Omental fat pad (tissue), 3 donors: ENCODE measurements at regions not wholly inside any gene's neighbourhood (a gene's known extent, or its start where the extent isn't known, plus 50 kb on each side); places are given as distances from the start of the nearest gene placed in this dataset.
"Not testable (repeated sequence)": the region's sequence is repeated elsewhere in the genome, so short reads cannot be mapped to it uniquely, and the experiment has no call there.

ENCODE experiments used
- ATAC-seq: fragments of 150-250 bp; one replicate; pipeline ENCODE4 v1.9.1; 2016; ENCODE audit warnings: mild to moderate bottlenecking, moderate library complexity; ENCODE audit not compliant: low FRiP score
- DNase-seq: peaks from one replicate; pipeline ENCODE4 v3.0.0-alpha.2; 2019; ENCODE audit warnings: low spot score
- CTCF ChIP-seq, 3 donors: fragments of 450-650 bp; IDR thresholded peaks; one replicate each; pipeline ENCODE4 v1.5.1; 2016 to 2017; ENCODE audit warnings: antibody characterized with exemption in 3 of 3, mild to moderate bottlenecking in 3 of 3, moderate library complexity in 2 of 3

GRCh38 chr12:78290606-78291345 lies 460.1 kb downstream of the NAV3 start:
- DNase-seq (no peak), ATAC-seq (no peak)
- TF ChIP-seq CTCF (IDR thresholded peaks at IDR 0.05): no peak

GRCh38 chr12:78293059-78293686 lies 462.5 kb downstream of the NAV3 start:
- no peak for TF ChIP-seq CTCF (IDR thresholded peaks at IDR 0.05)
- no peak for ATAC-seq
- no peak for DNase-seq

GRCh38 chr12:78301282-78301681 lies 470.6 kb downstream of the NAV3 start:
- DNase-seq, ATAC-seq: not testable (repeated sequence)

- ATAC-seq: no peak
- TF ChIP-seq CTCF (IDR thresholded peaks at IDR 0.05): no peak
- DNase-seq: no peak
Observed at GRCh38 chr12:78305808-78306207, 475.1 kb downstream of the NAV3 start.

GRCh38 chr12:78306236-78306635 lies 475.5 kb downstream of the NAV3 start:
- ATAC-seq (no peak), DNase-seq (no peak)
- TF ChIP-seq CTCF (IDR thresholded peaks at IDR 0.05): no peak

GRCh38 chr12:78308701-78309100 lies 478.0 kb downstream of the NAV3 start:
- ATAC-seq: no peak
- no peak for TF ChIP-seq CTCF (IDR thresholded peaks at IDR 0.05)
- no peak for DNase-seq

GRCh38 chr12:78315028-78315427 lies 484.3 kb downstream of the NAV3 start:
- no peak for DNase-seq
- no peak for TF ChIP-seq CTCF (IDR thresholded peaks at IDR 0.05)
- no peak for ATAC-seq
